ENCODE measurements at regions not wholly inside any gene's neighbourhood (a gene's known extent, or its start where the extent isn't known, plus 50 kb on each side); places are given as distances from the start of the nearest gene placed in this dataset.

DNA sequence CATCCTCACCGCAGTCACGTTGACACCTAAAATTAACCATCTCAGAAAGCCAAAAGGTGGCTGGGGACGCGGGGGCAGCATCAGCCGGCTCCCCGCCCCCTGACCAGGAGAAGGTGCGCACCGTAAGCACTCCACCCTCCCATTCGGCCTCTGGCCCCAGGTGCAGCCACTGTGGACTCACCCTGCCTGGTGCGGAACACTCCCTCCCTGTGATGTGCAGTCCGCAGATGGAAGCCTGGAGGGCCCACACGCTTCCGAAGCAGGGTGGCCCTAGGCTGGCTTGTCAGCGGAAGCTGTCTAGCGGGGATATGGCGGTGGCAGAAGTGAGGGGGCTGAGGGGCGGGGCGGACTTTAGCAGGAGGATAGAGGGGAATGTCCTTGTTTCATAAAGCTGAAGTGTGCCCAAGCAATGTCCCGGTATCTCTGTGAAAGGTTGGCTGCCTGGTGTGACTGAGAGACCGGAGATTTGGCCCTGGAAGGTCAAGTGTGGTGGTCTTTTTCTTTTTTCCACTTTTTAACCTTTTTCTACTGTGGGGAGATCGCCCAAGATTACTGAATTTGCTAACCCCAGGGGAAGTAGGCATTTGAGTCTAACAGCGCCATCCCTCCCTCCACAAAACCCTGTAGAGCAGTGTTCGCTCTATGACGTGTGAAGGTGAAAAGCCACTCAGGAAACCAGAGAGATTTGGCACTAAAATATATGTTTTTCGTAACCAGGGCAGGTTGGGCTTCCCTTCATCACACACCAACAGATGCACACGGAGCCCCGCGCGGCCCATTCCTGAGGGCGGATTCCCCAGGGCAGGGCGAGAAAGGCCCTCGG lies 74.7 kb downstream of the CXCL12 start:
- DNase-seq (ENCODE audit: low spot score) (no peak), ATAC-seq (ENCODE audit: low read depth) (no peak)
- Histone ChIP-seq H3K4me3 (ENCODE audit: severe bottlenecking) (no peak overlapping the region), H3K4me1 (ENCODE audit: insufficient read depth, poor library complexity, severe bottlenecking) (no peaks in the 10 kb centered on the region), H3K27ac (ENCODE audit: poor library complexity, severe bottlenecking) (no peak overlapping the region), H3K36me3 (ENCODE audit: low read depth) (no peaks in the 10 kb centered on the region), H3K27me3 (ENCODE audit: insufficient read depth, poor library complexity, severe bottlenecking) (no peaks in the 10 kb centered on the region), H3K9me3 (ENCODE audit: severe bottlenecking) (no peaks in the 10 kb centered on the region)
- TF ChIP-seq, protein P1, sequence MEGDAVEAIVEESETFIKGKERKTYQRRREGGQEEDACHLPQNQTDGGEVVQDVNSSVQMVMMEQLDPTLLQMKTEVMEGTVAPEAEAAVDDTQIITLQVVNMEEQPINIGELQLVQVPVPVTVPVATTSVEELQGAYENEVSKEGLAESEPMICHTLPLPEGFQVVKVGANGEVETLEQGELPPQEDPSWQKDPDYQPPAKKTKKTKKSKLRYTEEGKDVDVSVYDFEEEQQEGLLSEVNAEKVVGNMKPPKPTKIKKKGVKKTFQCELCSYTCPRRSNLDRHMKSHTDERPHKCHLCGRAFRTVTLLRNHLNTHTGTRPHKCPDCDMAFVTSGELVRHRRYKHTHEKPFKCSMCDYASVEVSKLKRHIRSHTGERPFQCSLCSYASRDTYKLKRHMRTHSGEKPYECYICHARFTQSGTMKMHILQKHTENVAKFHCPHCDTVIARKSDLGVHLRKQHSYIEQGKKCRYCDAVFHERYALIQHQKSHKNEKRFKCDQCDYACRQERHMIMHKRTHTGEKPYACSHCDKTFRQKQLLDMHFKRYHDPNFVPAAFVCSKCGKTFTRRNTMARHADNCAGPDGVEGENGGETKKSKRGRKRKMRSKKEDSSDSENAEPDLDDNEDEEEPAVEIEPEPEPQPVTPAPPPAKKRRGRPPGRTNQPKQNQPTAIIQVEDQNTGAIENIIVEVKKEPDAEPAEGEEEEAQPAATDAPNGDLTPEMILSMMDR (IDR thresholded peaks at IDR 0.05; ENCODE audit: poor library complexity, severe bottlenecking) = no peak

DNA sequence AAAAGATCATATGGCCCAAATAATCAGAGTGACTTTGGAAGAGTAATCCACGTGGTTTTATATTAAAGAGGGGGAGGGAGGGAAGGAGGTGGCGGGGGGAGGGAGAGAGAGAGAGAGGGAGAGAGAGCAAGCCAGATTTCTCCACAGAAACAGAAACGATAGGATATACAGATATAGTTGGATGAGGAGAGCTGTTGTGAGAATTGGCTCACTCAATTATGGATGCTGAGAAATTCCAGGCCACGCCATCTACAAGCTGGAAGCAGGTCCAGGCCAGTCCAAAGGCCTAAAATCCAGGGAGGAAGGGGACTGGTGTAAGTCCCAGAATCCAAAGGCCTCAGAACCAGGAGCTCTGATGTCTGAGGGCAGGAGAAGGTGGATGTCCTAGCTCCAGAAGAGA lies 75.5 kb downstream of the CXCL12 start:
- no peaks in the 10 kb centered on the region for H3K4me1 ChIP-seq (ENCODE audit: insufficient read depth, poor library complexity, severe bottlenecking)
- no peak overlapping the region for H3K4me3 ChIP-seq (ENCODE audit: severe bottlenecking)
- no peaks in the 10 kb centered on the region for H3K36me3 ChIP-seq (ENCODE audit: low read depth)
- no peaks in the 10 kb centered on the region for H3K9me3 ChIP-seq (ENCODE audit: severe bottlenecking)
- no peak overlapping the region for H3K27ac ChIP-seq (ENCODE audit: poor library complexity, severe bottlenecking)
- ATAC-seq (ENCODE audit: low read depth) = no peak
- H3K27me3 ChIP-seq (ENCODE audit: insufficient read depth, poor library complexity, severe bottlenecking) = no peaks in the 10 kb centered on the region
- TF ChIP-seq, protein P1 (IDR thresholded peaks at IDR 0.05; ENCODE audit: poor library complexity, severe bottlenecking) = no peak
- DNase-seq (ENCODE audit: low spot score) = no peak

DNA sequence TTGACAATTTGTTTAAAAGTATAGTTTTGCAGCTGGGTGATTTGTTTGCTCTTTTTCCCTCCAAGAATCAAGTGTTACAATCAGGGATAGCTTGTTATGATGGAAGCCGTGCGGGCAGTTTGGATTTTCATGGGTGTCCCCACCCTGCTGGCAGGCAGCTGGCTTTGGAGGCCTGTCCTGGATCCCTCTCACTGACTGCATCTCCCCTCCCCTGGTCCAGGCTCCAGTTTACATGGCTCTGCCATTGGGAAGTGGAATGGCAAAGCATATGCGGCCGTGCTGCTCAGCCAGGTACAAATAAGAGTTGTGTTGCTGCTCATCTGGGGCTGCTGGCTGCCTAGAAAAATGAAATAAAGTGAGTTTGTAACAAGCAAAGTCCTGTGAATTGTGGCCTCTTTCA lies 76.0 kb downstream of the CXCL12 start:
- no peaks in the 10 kb centered on the region for H3K27me3 ChIP-seq (ENCODE audit: insufficient read depth, poor library complexity, severe bottlenecking)
- TF ChIP-seq, protein P1 (IDR thresholded peaks at IDR 0.05; ENCODE audit: poor library complexity, severe bottlenecking) = no peak
- no peak for DNase-seq (ENCODE audit: low spot score)
- H3K36me3 ChIP-seq (ENCODE audit: low read depth) = no peaks in the 10 kb centered on the region
- no peak overlapping the region for H3K27ac ChIP-seq (ENCODE audit: poor library complexity, severe bottlenecking)
- no peak for ATAC-seq (ENCODE audit: low read depth)
- H3K4me3 ChIP-seq (ENCODE audit: severe bottlenecking) = no peak overlapping the region
- no peaks in the 10 kb centered on the region for H3K4me1 ChIP-seq (ENCODE audit: insufficient read depth, poor library complexity, severe bottlenecking)
- H3K9me3 ChIP-seq (ENCODE audit: severe bottlenecking) = no peaks in the 10 kb centered on the region

DNA sequence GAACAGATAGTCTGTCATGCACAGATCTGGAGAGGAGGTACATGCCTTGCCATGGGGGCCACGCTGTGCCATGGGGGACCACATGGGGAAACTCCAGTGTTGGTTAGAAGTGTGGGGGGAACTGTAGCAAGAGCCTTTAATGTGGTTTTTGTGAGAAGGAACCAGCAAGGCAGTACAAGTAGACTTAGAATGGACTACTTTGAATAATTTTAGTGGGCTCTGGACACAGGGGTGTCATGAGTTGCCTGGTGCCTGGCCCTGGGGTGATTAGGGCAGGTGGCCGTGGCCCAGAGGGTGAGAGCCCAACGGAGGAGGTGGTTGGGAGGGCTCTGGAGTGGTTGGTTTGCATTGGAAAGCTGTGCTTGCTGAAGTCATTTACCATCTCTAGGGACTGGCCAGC lies 77.2 kb downstream of the CXCL12 start:
- no peaks in the 10 kb centered on the region for H3K4me1 ChIP-seq (ENCODE audit: insufficient read depth, poor library complexity, severe bottlenecking)
- H3K36me3 ChIP-seq (ENCODE audit: low read depth) = no peaks in the 10 kb centered on the region
- no peaks in the 10 kb centered on the region for H3K9me3 ChIP-seq (ENCODE audit: severe bottlenecking)
- no peak overlapping the region for H3K27ac ChIP-seq (ENCODE audit: poor library complexity, severe bottlenecking)
- H3K27me3 ChIP-seq (ENCODE audit: insufficient read depth, poor library complexity, severe bottlenecking) = no peaks in the 10 kb centered on the region
- ATAC-seq (ENCODE audit: low read depth) (no peak), DNase-seq (ENCODE audit: low spot score) (no peak)
- no peak overlapping the region for H3K4me3 ChIP-seq (ENCODE audit: severe bottlenecking)
- TF ChIP-seq, protein P1 (IDR thresholded peaks at IDR 0.05; ENCODE audit: poor library complexity, severe bottlenecking) = no peak

DNA sequence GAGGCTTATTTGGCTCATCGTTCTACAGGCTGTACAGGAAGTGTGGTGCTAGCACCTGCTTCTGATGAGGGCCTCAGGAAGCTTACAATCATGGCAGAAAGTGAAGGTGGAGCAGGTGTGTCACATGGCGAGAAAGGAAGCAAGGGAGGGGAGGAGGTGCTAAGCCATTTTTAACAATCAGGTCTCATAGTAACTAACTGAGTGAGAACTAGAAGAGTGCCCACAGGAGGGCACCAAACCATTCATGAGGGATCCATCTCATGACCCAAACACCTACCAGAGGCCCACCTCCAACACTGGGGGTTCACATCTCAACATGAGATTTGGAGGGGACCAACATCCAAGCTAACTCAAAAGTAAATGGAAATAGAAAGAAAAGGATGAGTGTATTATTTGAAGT lies 78.1 kb downstream of the CXCL12 start:
- ATAC-seq (ENCODE audit: low read depth) = 0 out of 3 replicates have a peak, but pooled peaks have one; percentile 46
- Histone ChIP-seq H3K27me3 (ENCODE audit: insufficient read depth, poor library complexity, severe bottlenecking) (no peaks in the 10 kb centered on the region), H3K4me1 (ENCODE audit: insufficient read depth, poor library complexity, severe bottlenecking) (peaks cover 3% of the 10 kb centered on the region), H3K9me3 (ENCODE audit: severe bottlenecking) (no peaks in the 10 kb centered on the region), H3K4me3 (ENCODE audit: severe bottlenecking) (no peak overlapping the region), H3K36me3 (ENCODE audit: low read depth) (no peaks in the 10 kb centered on the region), H3K27ac (ENCODE audit: poor library complexity, severe bottlenecking) (no peak overlapping the region)
- DNase-seq (ENCODE audit: low spot score) = no peak
- TF ChIP-seq, protein P1 (IDR thresholded peaks at IDR 0.05; ENCODE audit: poor library complexity, severe bottlenecking) = peak; percentile 40

All from RWPE2 (cell line).